ENCODE measurements at regions not wholly inside any gene's neighbourhood (a gene's known extent, or its start where the extent isn't known, plus 50 kb on each side); places are given as distances from the start of the nearest gene placed in this dataset.
A peak's percentile ranks its signal among the peaks of the same experiment; 100 is the strongest.
"Not testable (repeated sequence)": the region's sequence is repeated elsewhere in the genome, so short reads cannot be mapped to it uniquely, and the experiment has no call there.

GRCh38 chr5:60026161-60026560, 132.6 kb upstream of the PDE4D start:
- no peak for TF ChIP-seq CTCF (conservative IDR thresholded peaks at IDR 0.05; ENCODE audit: low read depth, low read length)
- peak; percentile 72 for DNase-seq (ENCODE audit: low read depth)
- no peak overlapping the region for H3K4me3 ChIP-seq (ENCODE audit: low read depth, low read length)

DNA sequence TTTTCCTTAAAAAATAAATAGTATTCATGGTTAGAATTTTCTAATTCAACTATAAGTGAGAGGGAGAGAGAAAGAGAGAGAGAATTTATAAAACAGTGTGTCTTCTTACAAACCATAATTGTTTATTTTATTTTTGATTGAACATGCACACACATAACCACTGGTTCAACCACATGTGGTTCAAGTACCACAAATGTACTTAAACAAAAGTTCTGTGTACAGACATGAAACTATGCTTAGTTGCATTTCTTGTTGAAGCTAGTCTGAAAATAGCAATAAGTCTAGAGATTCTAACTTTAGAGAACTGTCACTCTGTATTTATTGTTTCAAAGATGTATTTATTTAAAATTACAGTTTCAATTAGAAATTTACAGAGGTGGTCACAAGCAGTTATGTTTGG, 130.6 kb upstream of the PDE4D start:
- no peak overlapping the region for H3K4me3 ChIP-seq (ENCODE audit: low read depth, low read length)
- DNase-seq (ENCODE audit: low read depth), result no peak
- TF ChIP-seq CTCF (conservative IDR thresholded peaks at IDR 0.05; ENCODE audit: low read depth, low read length), result no peak

GRCh38 chr5:60023255-60023654, 129.7 kb upstream of the PDE4D start:
- no peak overlapping the region for H3K4me3 ChIP-seq (ENCODE audit: low read depth, low read length)
- peak; percentile 59 for DNase-seq (ENCODE audit: low read depth)
- TF ChIP-seq CTCF (conservative IDR thresholded peaks at IDR 0.05; ENCODE audit: low read depth, low read length), result no peak

- no peak for TF ChIP-seq CTCF (conservative IDR thresholded peaks at IDR 0.05; ENCODE audit: low read depth, low read length)
- H3K4me3 ChIP-seq (ENCODE audit: low read depth, low read length), result no peak overlapping the region
- DNase-seq (ENCODE audit: low read depth), result no peak
Observed at GRCh38 chr5:60020457-60020856, 126.9 kb upstream of the PDE4D start.

DNA sequence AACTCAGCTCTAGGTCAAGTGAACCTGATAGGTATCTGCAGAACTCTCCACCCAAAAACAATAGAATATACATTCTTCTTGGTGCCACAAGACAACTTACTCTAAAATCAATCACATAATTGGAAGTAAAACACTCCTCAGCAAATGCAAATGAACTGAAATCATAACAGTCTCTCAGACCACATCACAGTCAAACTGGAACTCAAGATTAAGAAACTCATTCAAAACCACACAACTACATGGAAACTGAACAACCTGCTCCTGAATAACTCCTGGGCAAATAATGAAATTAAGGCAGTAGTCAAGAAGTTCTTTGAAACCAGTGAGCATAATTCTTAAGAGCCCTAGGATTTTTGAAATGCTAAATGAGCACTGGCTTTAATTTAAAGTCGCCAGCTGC, 125.4 kb upstream of the PDE4D start:
- DNase-seq (ENCODE audit: low read depth); H3K4me3 ChIP-seq (ENCODE audit: low read depth, low read length): not testable (repeated sequence)

- H3K4me3 ChIP-seq (ENCODE audit: low read depth, low read length), result no peak overlapping the region
- no peak for TF ChIP-seq CTCF (conservative IDR thresholded peaks at IDR 0.05; ENCODE audit: low read depth, low read length)
- no peak for DNase-seq (ENCODE audit: low read depth)
Observed at GRCh38 chr5:60018091-60018490, 124.6 kb upstream of the PDE4D start.

- H3K4me3 ChIP-seq (ENCODE audit: low read depth, low read length), result no peak overlapping the region
- no peak for TF ChIP-seq CTCF (conservative IDR thresholded peaks at IDR 0.05; ENCODE audit: low read depth, low read length)
- no peak for DNase-seq (ENCODE audit: low read depth)
Observed at GRCh38 chr5:60014331-60014730, 120.8 kb upstream of the PDE4D start.

GRCh38 chr5:60010853-60011252, 117.3 kb upstream of the PDE4D start:
- DNase-seq (ENCODE audit: low read depth), result no peak
- no peak overlapping the region for H3K4me3 ChIP-seq (ENCODE audit: low read depth, low read length)
- no peak for TF ChIP-seq CTCF (conservative IDR thresholded peaks at IDR 0.05; ENCODE audit: low read depth, low read length)

All from choroid plexus epithelial cell (primary cell).